ENCODE measurements at regions not wholly inside any gene's neighbourhood (a gene's known extent, or its start where the extent isn't known, plus 50 kb on each side); places are given as distances from the start of the nearest gene placed in this dataset.

DNA sequence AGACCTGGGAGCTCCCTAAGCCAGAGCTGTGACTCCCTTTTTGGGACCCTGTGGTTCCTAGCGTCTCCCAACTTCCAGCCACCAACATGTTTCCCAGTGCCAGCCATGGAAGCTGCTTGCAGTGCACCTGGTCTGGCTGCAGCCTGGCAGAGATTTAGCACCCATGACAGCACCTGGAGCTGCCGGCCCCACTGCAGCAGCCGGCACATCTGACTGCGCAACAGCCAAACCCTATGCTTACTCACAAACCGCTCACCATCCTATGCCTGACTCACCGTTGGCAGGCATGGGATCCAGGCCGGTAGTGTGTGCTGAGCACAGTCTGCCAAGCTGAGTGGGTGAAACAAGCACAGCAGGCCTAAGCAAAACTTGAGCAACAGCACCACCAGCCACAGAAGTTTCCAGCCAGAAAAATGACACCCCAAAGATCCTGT is 435.9 kb upstream of the PRMT6 start:
- DNase-seq (ENCODE audit: low spot score) (no peak), FAIRE-seq (no peak), ATAC-seq (no peak)
- 0% methylated on average over 1 of the region's 7 CpGs for WGBS (ENCODE audit: low lambda C conversion rate)
- intact Hi-C loops (cut with micrococcal nuclease; ENCODE audit: unreplicated experiment) = no loop called here
- Histone ChIP-seq H3K27ac (ENCODE audit: extremely low read length, insufficient read depth, low read length) (no peak overlapping the region), H2AFZ (ENCODE audit: low read length) (no peak overlapping the region), H4K20me1 (ENCODE audit: insufficient read depth, low read length) (no peaks in the 10 kb centered on the region), H3K36me3 (replicated peaks in 1 of 2; ENCODE audit: control insufficient read depth in 1 of 2, insufficient read depth in 2 of 2, low read length in 2 of 2) (no peaks in the 10 kb centered on the region), H3K4me2 (ENCODE audit: low read depth, low read length) (no peak overlapping the region), H3K79me2 (ENCODE audit: insufficient read depth, low read length) (no peaks in the 10 kb centered on the region), H3K4me1 (ENCODE audit: insufficient read depth, low read length) (no peaks in the 10 kb centered on the region), H3K9ac (ENCODE audit: insufficient read depth, low read depth, low read length) (no peak overlapping the region), H3K27me3 (ENCODE audit: control insufficient read depth in 1 of 2, insufficient read depth in 2 of 2, low read length in 2 of 2) (no peaks in the 10 kb centered on the region), H3K4me3 (replicated peaks in 1 of 3; ENCODE audit: insufficient read depth in 1 of 3, low read depth in 2 of 3, low read length in 3 of 3) (no peak overlapping the region), H3K9me3 (ENCODE audit: low read length) (peaks cover 58% of the 10 kb centered on the region)
- in situ Hi-C loops (cut with HindIII; ENCODE audit: extremely low pct_ligation_motif_present, low pct_unique_long_range_greater_than_20kb) = no loop called here
- ChIA-PET POLR2A (no interaction called here), CTCF (ENCODE audit: low intra/inter-chr PET ratio, low total read pairs) (no interaction called here)
- TF ChIP-seq, protein P1, sequence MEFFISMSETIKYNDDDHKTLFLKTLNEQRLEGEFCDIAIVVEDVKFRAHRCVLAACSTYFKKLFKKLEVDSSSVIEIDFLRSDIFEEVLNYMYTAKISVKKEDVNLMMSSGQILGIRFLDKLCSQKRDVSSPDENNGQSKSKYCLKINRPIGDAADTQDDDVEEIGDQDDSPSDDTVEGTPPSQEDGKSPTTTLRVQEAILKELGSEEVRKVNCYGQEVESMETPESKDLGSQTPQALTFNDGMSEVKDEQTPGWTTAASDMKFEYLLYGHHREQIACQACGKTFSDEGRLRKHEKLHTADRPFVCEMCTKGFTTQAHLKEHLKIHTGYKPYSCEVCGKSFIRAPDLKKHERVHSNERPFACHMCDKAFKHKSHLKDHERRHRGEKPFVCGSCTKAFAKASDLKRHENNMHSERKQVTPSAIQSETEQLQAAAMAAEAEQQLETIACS (CRISPR knock-in tag; IDR thresholded peaks at IDR 0.05) = no peak
- TF ChIP-seq PCBP2 (optimal IDR thresholded peaks at IDR 0.05; ENCODE audit: low read depth, low read length, poor library complexity, severe bottlenecking) (no peak), RORA (CRISPR knock-in tag; IDR thresholded peaks at IDR 0.05) (no peak), ZNF432 (CRISPR knock-in tag; IDR thresholded peaks at IDR 0.05; ENCODE audit: borderline replicate concordance) (no peak), ZNF572 (CRISPR knock-in tag; IDR thresholded peaks at IDR 0.05) (no peak)
- no TSS peak for BruUV-seq (replicated peaks)

DNA sequence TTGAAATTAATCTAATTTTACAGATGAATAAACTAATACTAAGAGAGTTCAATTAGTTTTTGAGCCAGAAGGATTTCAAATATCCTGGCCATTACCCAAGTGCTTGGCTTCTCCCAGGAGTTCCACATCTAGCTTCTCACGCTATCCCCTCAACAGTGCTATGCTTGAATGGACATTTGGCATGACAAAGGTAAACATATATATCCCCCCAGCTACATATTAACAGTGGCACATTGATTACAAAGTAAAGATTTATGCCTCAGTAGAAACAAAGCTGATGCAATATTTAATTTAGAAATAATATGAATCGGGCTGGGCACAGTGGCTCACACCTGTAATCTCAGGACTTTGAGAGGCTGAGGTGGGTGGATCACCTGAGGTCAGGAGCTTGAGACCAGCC is 434.6 kb upstream of the PRMT6 start:
- no peak overlapping the region for H3K27ac ChIP-seq (ENCODE audit: extremely low read length, insufficient read depth, low read length)
- ATAC-seq = no peak
- TF ChIP-seq SRSF1 (optimal IDR thresholded peaks at IDR 0.05; ENCODE audit: low read depth, low read length) = no peak
- no peak for TF ChIP-seq ATRX (CRISPR knock-in tag; IDR thresholded peaks at IDR 0.05; ENCODE audit: borderline replicate concordance)
- TF ChIP-seq, protein P2, sequence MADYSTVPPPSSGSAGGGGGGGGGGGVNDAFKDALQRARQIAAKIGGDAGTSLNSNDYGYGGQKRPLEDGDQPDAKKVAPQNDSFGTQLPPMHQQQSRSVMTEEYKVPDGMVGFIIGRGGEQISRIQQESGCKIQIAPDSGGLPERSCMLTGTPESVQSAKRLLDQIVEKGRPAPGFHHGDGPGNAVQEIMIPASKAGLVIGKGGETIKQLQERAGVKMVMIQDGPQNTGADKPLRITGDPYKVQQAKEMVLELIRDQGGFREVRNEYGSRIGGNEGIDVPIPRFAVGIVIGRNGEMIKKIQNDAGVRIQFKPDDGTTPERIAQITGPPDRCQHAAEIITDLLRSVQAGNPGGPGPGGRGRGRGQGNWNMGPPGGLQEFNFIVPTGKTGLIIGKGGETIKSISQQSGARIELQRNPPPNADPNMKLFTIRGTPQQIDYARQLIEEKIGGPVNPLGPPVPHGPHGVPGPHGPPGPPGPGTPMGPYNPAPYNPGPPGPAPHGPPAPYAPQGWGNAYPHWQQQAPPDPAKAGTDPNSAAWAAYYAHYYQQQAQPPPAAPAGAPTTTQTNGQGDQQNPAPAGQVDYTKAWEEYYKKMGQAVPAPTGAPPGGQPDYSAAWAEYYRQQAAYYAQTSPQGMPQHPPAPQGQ (CRISPR knock-in tag; IDR thresholded peaks at IDR 0.05; ENCODE audit: borderline replicate concordance) = no peak
- no peak for TF ChIP-seq SPEN (CRISPR knock-in tag; IDR thresholded peaks at IDR 0.05; ENCODE audit: low read depth)
- no peak for TF ChIP-seq TBX3 (IDR thresholded peaks at IDR 0.05; ENCODE audit: borderline replicate concordance)
- TF ChIP-seq ERF (CRISPR knock-in tag; IDR thresholded peaks at IDR 0.05) = no peak
- TF ChIP-seq CAMTA2 (CRISPR knock-in tag; IDR thresholded peaks at IDR 0.05; ENCODE audit: borderline replicate concordance) = no peak
- TF ChIP-seq STAG1 (CRISPR knock-in tag; IDR thresholded peaks at IDR 0.05) = no peak
- TF ChIP-seq, protein P3, sequence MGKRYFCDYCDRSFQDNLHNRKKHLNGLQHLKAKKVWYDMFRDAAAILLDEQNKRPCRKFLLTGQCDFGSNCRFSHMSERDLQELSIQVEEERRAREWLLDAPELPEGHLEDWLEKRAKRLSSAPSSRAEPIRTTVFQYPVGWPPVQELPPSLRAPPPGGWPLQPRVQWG (CRISPR knock-in tag; IDR thresholded peaks at IDR 0.05; ENCODE audit: borderline replicate concordance, low read depth) = no peak
- no peak for TF ChIP-seq NPAS2 (CRISPR knock-in tag; IDR thresholded peaks at IDR 0.05; ENCODE audit: borderline replicate concordance)
- no peak for TF ChIP-seq ZNF614 (CRISPR knock-in tag; IDR thresholded peaks at IDR 0.05; ENCODE audit: borderline replicate concordance)
- TF ChIP-seq ZNF552 (CRISPR knock-in tag; IDR thresholded peaks at IDR 0.05; ENCODE audit: borderline replicate concordance) = no peak
- no peak for TF ChIP-seq ZNF224 (CRISPR knock-in tag; IDR thresholded peaks at IDR 0.05)

More for the DNA sequence above, 434.6 kb upstream of the PRMT6 start:
- Histone ChIP-seq H2AFZ (ENCODE audit: low read length) (no peak overlapping the region), H3K4me2 (ENCODE audit: low read depth, low read length) (no peak overlapping the region), H4K20me1 (ENCODE audit: insufficient read depth, low read length) (no peaks in the 10 kb centered on the region), H3K9ac (ENCODE audit: insufficient read depth, low read depth, low read length) (no peak overlapping the region), H3K27me3 (ENCODE audit: control insufficient read depth in 1 of 2, insufficient read depth in 2 of 2, low read length in 2 of 2) (no peaks in the 10 kb centered on the region), H3K4me3 (replicated peaks in 1 of 3; ENCODE audit: insufficient read depth in 1 of 3, low read depth in 2 of 3, low read length in 3 of 3) (no peak overlapping the region), H3K79me2 (ENCODE audit: insufficient read depth, low read length) (no peaks in the 10 kb centered on the region), H3K9me3 (ENCODE audit: low read length) (peaks cover 53% of the 10 kb centered on the region), H3K36me3 (replicated peaks in 1 of 2; ENCODE audit: control insufficient read depth in 1 of 2, insufficient read depth in 2 of 2, low read length in 2 of 2) (no peaks in the 10 kb centered on the region), H3K4me1 (ENCODE audit: insufficient read depth, low read length) (no peaks in the 10 kb centered on the region)
- CTCF ChIA-PET (ENCODE audit: low intra/inter-chr PET ratio, low total read pairs) = no interaction called here
- DNase-seq (ENCODE audit: low spot score) (no peak), FAIRE-seq (no peak)
- intact Hi-C loops (cut with micrococcal nuclease; ENCODE audit: unreplicated experiment) = no loop called here
- WGBS (ENCODE audit: low lambda C conversion rate) = 0% methylated on average over 2 of the region's 2 CpGs
- no TSS peak for BruUV-seq (replicated peaks)
- POLR2A ChIA-PET = no interaction called here
- in situ Hi-C loops (cut with HindIII; ENCODE audit: extremely low pct_ligation_motif_present, low pct_unique_long_range_greater_than_20kb) = no loop called here
